Kidney (tissue), 13 donors: ENCODE measurements at regions not wholly inside any gene's neighbourhood (a gene's known extent, or its start where the extent isn't known, plus 50 kb on each side); places are given as distances from the start of the nearest gene placed in this dataset.
A peak's percentile ranks its signal among the peaks of the same experiment; 100 is the strongest.

ENCODE experiments used
- DNase-seq, 5 donors: peaks; one replicate each; pipeline ENCODE4 v3.0.0-alpha.2; 2013 to 2020
- FAIRE-seq: peaks from 2 replicates; lab custom pipeline; 2012; peaks lifted over from hg19 to GRCh38; lab: Jason Lieb, UNC
- H3K27ac ChIP-seq, 2 donors: one replicate each; pipeline ENCODE4 v1.7.0; 2013; ENCODE audit warnings: low read depth in 2 of 2, low read length in 2 of 2, inconsistent platforms in 1 of 2
- H3K27me3 ChIP-seq: one replicate; pipeline ENCODE4 v1.7.1; 2013; ENCODE audit warnings: low read length, inconsistent platforms; ENCODE audit not compliant: control insufficient read depth, insufficient read depth
- H3K36me3 ChIP-seq, 3 donors: one replicate each; pipeline versions ENCODE4 v1.7.0 to v1.7.1; 2013; ENCODE audit warnings: low read length in 3 of 3, control low read depth in 1 of 3, inconsistent platforms in 1 of 3; ENCODE audit not compliant: insufficient read depth in 3 of 3, control insufficient read depth in 2 of 3
- H3K4me1 ChIP-seq, 3 donors: one replicate each; pipeline versions ENCODE4 v1.7.0 to v1.7.1; 2013; ENCODE audit warnings: low read length in 3 of 3, inconsistent platforms in 1 of 3, low read depth in 1 of 3; ENCODE audit not compliant: control insufficient read depth in 2 of 3, insufficient read depth in 2 of 3
- H3K4me3 ChIP-seq, 3 donors: one replicate each; pipeline versions ENCODE4 v1.7.0 to v1.8.1; 2013; ENCODE audit warnings: low read length in 3 of 3, control low read depth in 1 of 3, inconsistent platforms in 1 of 3
- H3K9ac ChIP-seq, 3 donors: one replicate each; pipeline versions ENCODE4 v1.7.0 to v1.7.1; 2013; ENCODE audit warnings: low read length in 3 of 3, control low read depth in 1 of 3, inconsistent platforms in 1 of 3
- H3K9me3 ChIP-seq, 3 donors: one replicate each; pipeline versions ENCODE4 v1.7.0 to v1.7.1; 2013; ENCODE audit warnings: low read length in 3 of 3, control low read depth in 1 of 3, inconsistent platforms in 1 of 3; ENCODE audit not compliant: control insufficient read depth in 2 of 3, insufficient read depth in 1 of 3
- intact Hi-C: fragments of 100-400 bp; cut with DNase I; formaldehyde crosslinking; loops from one replicate; pipeline ENCODE4 v1.11.1; 2022
- TF ChIP-seq, protein P1 (sequence below): IDR thresholded peaks from 3 replicates; pipeline ENCODE4 v1.5.1; 2012; ENCODE audit warnings: mild to moderate bottlenecking, moderate library complexity, borderline replicate concordance; ENCODE audit not compliant: insufficient read depth; ENCODE audit errors: extremely low read depth
- donor health status: control.
- donor health status: control.
- donor health status: control.
- donor health status: control.
- donor health status: control.
- donor health status: DM: yes; HTN: yes; CAD: no.
- donor health status: Normal renal cell carcinoma (clear cell type).

DNA sequence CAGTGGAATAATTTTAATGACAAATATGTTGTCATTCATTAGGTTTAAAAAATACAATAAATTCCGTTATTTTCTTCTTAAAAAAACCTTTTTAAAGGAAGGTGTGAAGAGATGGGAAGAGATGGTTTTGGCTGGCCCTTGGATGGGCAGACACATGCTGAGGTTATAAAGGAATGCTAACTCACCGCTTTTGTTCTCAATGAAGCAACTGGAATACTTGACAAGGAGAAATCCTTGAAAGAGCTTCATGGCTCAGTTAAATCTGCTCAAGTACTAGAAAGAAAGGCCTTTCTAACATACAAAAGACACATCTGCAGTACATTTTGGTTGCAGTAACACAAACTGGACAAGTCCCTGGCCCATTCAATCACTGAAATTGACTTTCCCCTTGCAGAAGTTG, 158.3 kb upstream of the KCNJ16 start:
- TF ChIP-seq, protein P1, sequence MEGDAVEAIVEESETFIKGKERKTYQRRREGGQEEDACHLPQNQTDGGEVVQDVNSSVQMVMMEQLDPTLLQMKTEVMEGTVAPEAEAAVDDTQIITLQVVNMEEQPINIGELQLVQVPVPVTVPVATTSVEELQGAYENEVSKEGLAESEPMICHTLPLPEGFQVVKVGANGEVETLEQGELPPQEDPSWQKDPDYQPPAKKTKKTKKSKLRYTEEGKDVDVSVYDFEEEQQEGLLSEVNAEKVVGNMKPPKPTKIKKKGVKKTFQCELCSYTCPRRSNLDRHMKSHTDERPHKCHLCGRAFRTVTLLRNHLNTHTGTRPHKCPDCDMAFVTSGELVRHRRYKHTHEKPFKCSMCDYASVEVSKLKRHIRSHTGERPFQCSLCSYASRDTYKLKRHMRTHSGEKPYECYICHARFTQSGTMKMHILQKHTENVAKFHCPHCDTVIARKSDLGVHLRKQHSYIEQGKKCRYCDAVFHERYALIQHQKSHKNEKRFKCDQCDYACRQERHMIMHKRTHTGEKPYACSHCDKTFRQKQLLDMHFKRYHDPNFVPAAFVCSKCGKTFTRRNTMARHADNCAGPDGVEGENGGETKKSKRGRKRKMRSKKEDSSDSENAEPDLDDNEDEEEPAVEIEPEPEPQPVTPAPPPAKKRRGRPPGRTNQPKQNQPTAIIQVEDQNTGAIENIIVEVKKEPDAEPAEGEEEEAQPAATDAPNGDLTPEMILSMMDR, result no peak
- Histone ChIP-seq H3K27ac (no peak overlapping the region), H3K4me3 (no peak overlapping the region), H3K27me3 (no peaks in the 10 kb centered on the region), H3K9me3 (no peaks in the 10 kb centered on the region), H3K36me3 (no peaks in the 10 kb centered on the region), H3K4me1 (no peaks in the 10 kb centered on the region), H3K9ac (no peak overlapping the region)
- FAIRE-seq, result no peak
- intact Hi-C loops, result no loop called here
- no peak for DNase-seq

DNA sequence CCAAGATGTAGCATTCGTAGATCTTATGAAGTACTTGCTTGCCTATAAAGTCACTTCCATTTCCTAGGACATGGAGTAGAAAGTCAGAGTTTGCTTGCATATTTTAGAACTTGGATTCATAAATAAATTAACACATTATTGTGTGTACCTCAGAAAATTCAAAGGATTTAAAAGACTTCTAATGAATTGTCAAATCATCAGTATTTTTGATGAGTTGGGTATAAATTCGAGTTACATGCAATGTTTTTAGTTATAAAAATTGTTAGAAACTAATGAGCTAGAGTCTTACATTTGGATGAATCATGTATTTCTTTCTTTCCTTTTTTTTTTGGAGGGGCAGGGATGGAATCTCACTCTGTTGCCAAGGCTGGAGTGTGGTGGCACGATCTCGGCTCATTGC, 156.9 kb upstream of the KCNJ16 start:
- intact Hi-C loops, result no loop called here
- DNase-seq, result no peak
- H3K4me3 ChIP-seq, result no peak overlapping the region
- no peaks in the 10 kb centered on the region for H3K4me1 ChIP-seq
- no peak for FAIRE-seq
- no peaks in the 10 kb centered on the region for H3K27me3 ChIP-seq
- H3K36me3 ChIP-seq, result no peaks in the 10 kb centered on the region
- TF ChIP-seq, protein P1, result no peak
- H3K9ac ChIP-seq, result no peak overlapping the region
- no peaks in the 10 kb centered on the region for H3K9me3 ChIP-seq
- H3K27ac ChIP-seq, result no peak overlapping the region

DNA sequence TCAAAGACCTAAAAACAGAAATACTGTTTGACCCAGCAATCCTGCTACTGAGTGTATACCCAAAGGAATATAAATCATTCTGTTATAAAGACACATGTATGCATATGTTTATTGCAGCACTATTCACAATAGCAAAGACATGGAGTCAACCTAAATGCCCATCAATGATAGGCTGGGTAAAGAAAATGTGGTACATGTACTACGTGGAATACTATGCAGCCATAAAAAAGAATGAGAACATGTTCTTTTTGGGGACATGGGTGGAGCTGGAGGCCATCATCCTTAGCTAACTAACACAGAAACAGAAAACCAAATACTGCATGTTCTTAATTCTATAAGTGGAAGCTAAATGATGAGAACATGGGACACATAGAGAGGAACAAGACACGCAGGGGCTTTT, 155.2 kb upstream of the KCNJ16 start:
- intact Hi-C loops, result no loop called here
- Histone ChIP-seq H3K27me3 (no peaks in the 10 kb centered on the region), H3K9ac (no peak overlapping the region), H3K4me1 (no peaks in the 10 kb centered on the region), H3K4me3 (no peak overlapping the region), H3K27ac (no peak overlapping the region), H3K9me3 (no peaks in the 10 kb centered on the region), H3K36me3 (no peaks in the 10 kb centered on the region)
- TF ChIP-seq, protein P1, result no peak
- DNase-seq (no peak), FAIRE-seq (no peak)

DNA sequence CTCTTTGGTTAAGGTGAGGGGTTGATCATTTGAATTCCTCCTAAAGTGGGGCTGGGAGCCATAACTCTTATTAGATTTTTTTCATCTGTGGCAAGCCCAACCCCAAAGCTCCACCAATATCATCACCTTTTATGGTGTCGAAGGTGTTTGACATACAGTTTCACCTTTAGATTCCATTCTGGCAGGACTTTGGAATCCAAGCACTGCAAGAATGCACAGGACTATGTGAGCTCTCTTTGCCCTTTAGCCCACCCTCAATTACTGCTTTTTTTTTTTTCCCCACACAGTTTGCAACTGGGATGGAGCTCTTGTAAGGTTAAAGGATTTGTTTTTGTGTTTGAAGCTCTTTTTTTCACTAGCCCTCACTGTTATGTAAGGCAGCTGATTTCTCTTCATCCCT, 154.0 kb upstream of the KCNJ16 start:
- Histone ChIP-seq H3K27me3 (no peaks in the 10 kb centered on the region), H3K4me1 (no peaks in the 10 kb centered on the region), H3K27ac (no peak overlapping the region), H3K9me3 (no peaks in the 10 kb centered on the region), H3K9ac (no peak overlapping the region), H3K4me3 (no peak overlapping the region), H3K36me3 (no peaks in the 10 kb centered on the region)
- peak in 1 of 5 donors; percentile 13 for DNase-seq
- TF ChIP-seq, protein P1, result no peak
- intact Hi-C loops, result no loop called here
- no peak for FAIRE-seq
